HG02678 (cell line): ENCODE measurements at regions not wholly inside any gene's neighbourhood (a gene's known extent, or its start where the extent isn't known, plus 50 kb on each side); places are given as distances from the start of the nearest gene placed in this dataset.

ENCODE experiments used
- ATAC-seq: cut with Tn5 transposase; IDR thresholded peaks from one replicate; pipeline ENCODE4 v1.9.1; 2021; ENCODE audit warnings: mild to moderate bottlenecking, moderate library complexity; ENCODE audit not compliant: unreplicated experiment

DNA sequence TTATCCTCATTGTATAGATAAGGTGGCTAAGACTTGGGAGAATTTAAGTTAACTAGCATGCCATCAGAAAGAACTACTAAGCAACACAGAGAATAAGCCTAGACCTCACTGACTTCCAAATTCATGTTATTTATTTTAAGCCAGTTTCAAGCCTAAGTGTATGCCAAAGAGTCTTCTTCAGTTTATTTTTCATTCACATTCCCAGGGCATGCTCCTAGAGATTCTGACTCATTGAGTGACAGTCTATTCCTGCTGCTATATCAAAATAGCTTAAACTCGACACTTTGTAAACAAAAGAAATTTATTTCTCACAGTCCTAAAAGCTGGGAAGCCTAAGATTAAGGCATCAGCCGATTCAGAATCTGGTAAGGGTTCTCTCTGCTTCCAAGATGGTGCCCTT lies 467.1 kb downstream of the MBD2 start:
- no peak for ATAC-seq

DNA sequence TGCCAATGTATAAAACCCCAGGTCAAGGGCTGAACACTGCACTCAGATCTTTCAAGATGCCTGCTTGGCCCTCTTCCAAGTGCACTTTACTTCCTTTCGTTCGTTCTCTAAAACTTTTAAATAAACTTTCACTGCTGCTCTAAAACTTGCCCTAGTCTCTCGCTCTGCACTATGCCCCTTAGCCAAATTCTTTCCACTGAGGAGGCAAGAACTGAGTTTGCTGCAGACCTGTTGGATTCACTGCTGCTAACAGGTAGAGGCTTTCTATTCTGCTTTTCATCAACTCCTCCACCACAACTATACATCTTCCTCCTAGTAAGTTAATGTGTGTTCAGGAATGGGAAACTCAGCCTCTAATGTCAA lies 467.9 kb downstream of the MBD2 start:
- ATAC-seq: no peak

DNA sequence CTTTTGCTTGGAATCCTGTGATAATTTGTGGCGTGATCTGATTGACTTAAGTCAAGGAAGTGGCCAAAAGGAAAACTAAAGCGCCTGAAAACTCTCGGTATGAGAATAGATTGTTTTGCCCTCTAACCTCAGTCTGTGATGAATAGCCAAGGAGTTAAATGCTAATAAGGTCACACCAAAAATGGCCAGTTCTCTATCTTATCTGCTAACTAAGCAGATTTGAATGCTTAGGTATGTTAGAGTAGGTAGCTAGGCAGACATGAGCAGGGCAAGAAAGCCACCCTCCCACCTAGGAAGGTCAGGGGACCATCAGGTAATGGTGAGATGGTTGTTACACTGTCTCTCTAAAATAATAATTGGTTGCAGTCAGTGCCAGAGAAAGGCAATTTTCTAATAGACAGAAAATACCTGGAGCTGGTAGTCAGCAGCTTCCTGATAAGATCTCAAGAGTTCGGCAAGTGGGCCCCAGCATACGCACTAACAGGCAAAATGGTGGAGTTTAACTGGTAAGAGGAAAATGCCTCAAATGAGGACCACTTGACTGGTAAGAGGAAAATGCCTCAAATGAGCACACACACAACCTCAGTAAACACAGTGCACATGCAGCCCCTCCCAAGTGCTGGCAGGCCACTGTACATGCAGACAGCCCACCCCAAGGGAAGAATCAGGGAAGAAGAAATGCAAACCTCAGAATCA lies 468.4 kb downstream of the MBD2 start:
- ATAC-seq: no peak

DNA sequence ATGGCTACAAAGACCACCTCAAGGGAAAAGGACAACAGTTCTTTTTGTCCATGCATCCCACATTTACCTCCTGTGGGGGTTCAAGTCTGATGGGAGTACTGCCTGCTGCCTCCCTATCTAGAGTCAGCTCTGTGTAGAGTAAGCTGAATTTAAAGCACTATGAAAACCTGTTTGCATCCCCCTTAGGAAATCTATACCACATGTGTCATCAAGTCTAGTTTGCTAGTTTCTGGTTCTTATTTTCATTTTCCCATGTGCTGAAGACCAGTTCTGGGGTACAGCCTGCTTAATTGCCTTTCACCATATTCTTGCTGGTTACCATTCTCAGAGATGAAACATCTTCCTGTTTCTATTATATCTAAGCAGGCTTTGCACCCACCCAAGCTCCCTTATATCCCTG lies 470.3 kb downstream of the MBD2 start:
- ATAC-seq: no peak

DNA sequence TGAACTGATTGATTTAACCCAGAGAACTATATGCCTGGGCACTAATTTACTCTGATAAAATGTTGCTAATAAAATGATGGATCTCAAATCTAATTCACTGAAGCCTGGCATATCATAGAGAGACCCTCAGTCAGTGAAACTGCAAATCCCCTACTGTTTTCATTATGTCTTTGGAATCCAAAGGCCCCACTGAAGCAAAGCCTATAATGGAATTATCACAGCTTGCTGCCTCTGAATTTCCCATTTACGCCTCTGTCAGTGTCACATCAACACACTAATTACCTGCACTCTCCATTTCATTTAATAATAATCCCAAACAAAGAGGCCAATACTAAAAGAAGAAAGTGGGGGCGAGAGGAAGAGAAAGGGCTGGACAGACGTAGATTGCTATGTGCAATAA lies 470.9 kb downstream of the MBD2 start:
- no peak for ATAC-seq

DNA sequence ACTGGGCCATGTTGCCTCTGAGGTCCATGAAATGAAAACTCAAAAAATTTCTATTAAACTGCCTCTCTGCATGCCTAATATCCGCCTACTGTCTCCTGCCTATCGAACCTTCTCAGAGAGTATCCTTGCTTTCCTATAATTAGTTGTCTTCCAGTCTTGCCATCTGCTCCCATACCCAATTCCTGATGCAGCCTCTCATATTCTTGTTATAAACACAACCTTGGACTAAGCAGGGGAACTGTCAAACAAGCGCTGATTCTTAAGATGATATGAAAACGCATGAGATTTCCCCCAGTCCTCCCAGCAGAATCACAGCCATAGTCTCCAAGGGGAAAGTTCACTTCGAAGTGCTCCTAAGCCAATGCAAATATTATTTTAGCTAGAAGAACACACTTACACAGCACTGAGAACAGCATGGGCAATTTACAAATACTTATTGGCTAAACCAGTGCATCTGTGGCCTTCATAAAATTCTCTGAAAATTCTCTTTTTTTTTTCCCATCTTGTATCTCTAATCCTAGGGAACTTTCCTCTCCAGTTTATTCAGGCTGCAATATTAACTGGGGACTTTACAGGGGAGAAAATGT lies 471.6 kb downstream of the MBD2 start:
- ATAC-seq: no peak

DNA sequence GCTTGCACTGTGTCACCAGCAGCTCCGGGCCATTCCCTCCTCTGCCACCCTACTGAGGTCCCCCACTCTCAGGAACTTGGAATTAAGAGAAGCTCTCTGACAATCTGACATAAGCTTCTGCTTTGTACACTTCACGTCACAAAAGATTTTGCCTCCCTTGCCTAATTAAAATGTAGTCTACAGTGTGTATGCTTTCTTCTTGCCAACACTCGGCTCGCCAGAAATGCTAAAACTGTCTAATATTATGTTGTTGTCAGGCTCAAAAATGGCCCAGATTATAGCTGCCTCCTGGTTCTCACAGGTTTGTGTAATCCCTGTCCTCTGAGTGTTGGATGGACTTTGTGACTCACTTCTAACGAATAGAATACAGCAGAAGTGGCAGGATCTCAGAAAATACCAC lies 474.7 kb downstream of the MBD2 start:
- ATAC-seq: no peak

DNA sequence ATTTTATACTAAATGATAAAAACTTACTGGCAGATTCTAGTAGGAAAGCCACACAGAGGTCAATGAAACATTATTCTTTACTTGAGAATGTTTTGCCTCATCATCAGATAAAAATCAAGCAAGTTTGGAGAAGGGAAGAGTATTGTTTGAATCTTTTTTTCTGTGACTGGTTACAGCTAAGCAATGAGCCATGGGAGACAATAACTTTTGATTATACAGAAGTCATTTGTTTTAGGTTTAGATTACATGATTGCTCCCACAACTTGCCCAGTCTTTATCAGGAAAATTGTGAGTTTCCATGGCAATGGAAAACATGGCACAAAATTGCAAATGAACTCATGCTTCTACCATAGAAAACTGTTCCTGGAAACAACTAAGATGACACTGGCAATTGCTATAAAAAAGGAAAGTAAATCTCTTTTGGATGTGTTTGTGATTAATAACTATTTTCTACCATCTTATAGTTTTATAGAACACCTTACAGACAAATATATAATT lies 476.8 kb downstream of the MBD2 start:
- no peak for ATAC-seq

DNA sequence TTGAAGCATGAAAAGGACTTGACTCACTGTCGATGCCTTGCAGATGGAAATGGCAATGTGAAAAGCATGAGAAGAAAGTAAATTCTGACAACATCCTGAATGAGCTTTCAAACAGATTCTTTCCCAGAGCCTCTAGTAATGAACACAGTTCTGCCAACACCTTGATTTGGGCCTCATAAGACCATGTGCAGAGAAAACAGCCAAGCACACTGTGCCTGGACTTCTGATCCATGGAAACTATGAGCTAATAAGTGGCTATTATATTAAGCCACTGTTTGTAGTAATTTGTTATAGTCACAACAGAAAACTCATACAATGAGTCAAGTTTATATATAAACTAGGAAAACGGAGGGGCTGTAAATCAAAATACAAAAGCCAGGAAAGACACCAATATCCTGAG lies 477.3 kb downstream of the MBD2 start:
- ATAC-seq: no peak

DNA sequence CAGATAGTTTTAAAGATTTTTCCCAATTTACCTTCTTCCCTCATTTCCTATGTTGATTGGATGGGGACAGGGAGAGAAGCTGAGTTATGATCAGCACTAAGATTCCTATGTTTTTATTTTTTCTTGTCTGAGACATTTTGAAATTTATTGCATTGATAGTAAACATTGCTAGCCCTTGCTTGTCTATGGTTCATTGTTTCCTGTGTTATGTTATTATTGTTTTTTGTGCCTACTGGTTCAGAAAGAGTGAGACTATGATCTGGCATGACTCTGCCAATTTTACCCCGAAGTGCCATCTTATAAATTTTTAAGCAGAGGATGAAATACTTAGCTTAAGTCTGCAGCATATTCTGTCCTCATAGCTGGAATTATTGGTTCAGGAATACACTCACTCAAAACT lies 478.5 kb downstream of the MBD2 start:
- no peak for ATAC-seq

DNA sequence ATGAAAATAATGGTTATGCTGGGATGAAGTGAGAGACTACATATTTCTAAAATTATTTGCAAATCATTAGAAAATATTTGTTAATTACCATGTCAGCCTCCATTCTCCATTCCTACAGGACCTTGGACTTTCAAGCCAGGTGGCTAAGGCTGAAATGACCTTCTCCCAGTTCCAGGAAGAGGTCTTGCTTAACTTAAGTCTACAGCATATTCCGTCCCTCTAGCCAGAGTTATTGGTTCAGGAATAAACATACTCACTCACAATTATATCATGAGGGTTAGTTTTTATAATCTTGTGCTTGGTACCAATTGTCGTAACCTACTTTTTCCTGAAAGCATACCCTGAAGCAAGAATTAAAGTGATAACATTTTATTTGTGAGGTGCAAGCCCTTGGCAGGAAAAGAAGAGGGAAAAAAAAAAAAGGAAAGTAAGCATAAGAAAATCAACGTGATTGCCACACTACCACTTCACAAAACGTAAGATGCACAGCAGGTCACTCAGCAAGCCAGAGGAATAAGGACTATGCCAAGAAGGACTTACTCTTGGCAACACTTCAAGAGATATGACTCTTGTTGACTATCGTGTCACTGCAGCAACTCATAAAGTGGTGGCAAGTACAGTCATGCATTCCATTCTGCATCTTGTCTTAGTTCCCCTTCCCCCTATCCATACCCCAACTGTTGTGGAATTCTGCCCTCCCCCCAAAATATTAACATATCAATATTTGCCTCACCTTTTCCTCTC lies 479.1 kb downstream of the MBD2 start:
- ATAC-seq: no peak

DNA sequence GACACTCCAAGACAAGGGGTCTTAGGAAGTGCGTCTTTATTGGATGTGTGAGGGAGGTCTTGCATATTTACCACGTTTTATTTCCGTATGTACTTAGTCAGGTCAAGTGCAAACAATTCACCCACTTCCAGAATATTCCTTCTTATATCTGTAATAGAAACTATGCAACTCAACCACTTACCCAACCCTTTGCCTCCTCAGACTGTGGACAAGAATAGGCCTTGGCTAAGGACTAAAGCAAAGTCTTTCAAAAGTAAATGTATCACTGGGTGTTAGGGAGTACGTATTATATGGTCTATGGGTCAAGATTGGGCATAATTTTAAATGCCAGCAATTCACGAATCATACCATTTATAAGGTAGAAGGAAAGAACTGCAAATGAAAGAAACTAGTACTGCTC lies 484.8 kb downstream of the MBD2 start:
- ATAC-seq: no peak

DNA sequence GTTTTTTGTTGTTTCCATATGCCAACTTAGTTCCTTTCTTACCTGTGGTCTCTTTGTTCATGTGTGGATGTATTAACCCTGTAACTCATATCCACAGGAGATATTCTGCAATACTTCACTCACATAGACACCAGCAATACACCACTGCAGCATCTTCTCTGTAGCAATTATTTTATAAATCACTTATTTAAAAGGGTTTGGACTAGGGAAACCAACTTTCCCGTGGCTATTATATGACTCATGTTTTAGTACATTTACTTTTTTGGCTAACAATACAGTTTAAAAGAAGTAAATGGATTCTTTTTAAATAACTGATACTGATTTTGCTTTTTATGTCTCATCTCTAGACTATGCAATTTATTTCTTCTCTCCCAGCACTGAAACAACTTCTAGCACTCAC lies 488.9 kb downstream of the MBD2 start:
- no peak for ATAC-seq

DNA sequence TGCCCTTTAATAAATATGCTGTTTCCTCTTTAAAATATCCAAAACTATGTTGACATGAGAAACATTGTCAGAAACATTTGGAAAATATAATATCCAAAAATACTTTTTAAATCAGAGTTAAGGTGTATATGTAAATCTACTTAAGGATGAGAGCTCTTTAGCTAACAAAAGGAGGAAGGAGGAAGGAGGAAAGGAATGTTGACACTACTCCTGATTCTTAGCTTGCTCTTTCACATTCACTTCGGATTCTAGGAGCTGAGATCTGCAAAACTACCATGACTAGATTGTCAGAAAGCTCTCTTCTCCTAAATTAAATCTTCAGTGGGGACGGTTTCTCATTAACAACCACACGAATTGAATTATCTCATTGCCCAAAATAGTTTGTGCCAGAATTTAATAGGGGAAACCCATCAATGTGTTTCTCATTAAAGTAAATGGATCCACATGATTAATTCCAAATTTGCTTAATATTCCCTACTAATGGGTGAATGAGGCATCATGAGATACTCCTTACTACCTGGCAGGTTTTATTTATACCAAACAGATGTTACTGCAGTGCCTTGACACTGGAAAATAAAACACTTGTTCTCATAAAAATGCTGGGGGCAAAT lies 509.1 kb downstream of the MBD2 start:
- no peak for ATAC-seq

DNA sequence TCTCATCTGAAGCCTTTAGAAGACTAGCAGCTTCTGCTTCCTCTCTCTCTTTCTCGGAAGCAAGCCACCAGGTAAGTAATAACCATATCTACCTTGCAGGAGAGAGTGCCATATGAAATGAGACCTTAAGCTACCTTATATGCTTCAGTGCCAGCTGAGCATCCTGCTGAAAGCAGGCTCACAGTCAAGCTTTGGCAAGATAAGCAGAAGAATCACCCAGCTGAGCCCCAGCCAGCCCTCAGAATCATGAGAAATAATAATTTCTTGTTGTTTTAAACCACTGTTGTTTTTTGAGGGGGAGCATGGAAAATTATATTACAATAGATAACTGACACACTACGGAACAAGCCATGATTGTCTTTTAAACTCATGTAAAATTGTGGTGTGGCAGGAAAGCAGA lies 514.4 kb downstream of the MBD2 start:
- ATAC-seq: no peak

DNA sequence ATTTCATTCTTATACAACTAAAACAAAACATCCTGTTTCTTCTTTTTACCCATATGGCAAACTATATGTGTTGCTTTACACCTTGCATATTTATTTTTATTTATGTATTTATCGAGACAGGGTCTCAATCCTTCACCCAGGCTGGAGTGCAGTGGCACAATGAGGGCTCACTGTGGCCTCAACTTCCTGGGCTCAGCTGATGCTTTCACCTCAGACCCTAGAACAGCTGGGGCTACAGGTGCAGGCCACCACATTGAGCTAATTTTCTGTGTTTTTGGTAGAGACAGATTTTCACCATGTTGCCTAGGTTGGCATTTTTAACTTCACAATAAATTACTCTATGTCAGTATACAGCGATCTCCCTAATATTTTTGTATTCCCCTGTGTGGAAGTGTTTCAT lies 522.0 kb downstream of the MBD2 start:
- no peak for ATAC-seq

DNA sequence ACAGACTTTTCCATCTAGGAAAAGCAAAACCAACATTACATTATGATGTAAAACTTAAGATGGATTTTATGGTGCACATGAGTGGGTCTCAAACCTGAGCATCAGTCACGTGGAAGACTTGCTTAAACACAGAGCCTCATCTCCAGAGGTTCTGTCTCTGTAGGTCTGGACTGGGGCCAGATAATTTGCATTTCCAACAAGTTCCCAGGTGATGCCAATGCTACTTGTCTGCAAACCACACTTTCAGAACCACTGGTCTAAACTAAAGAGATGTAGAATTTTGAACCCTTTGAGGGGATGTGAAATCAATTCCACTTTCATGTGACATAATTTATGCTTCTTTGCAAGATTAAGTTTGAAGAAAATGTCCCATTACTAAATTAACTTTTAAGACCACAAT lies 522.8 kb downstream of the MBD2 start:
- no peak for ATAC-seq

DNA sequence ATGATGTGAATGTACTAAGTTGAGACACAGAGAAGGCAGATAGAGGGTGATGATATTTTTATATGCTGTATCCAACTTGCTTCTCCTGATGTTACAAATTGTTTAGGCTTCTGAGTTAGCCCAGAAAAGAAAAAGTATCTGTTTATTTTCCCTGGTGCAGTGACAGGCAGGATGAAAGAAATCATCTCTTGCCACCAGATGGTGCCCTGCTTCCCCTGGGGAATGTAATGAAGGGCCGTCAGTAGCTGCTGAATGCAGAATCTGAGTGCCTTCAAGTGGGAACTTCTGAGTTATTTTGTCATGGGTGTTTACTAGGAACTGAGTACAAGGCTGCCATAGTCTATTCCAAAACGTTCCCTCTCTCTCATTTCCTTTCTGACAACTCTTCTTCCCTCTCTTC lies 525.6 kb downstream of the MBD2 start:
- no peak for ATAC-seq

DNA sequence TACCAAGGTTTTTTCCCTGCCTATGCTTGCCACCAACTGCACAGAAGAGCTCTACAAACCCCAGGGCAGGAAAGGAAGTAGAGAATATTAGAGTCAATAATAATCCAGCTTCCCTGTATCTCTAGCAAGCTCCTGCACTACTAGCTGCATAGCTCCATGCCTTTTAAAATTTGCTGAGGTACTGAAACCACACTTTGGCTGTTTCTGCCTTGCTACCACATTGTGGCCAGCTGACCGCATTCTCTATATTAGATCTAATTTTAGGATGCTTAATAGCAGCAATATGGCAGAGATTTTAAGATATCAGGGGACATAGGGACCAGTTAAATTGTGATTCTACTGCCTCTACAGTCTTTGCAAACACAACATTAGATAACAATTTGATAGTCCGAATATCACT lies 534.6 kb downstream of the MBD2 start:
- no peak for ATAC-seq

DNA sequence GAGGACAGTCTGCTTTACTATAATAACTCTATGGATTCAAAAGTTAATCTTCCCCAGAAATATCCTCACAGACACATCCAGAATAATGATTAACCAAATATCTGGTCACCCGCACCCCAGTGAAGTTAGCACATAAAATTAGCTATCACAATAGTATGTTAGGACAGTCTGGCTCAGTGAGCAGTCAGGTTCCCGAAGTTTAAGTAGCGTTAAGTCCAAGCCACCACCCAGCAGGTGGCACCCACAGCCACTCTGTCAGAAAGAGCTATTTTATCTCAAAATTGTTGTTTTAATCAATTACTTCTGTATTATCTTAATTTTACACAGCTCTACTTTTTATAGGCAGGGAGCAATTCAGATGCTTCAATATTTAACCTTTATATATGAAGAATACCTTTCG lies 537.5 kb downstream of the MBD2 start:
- ATAC-seq: no peak

DNA sequence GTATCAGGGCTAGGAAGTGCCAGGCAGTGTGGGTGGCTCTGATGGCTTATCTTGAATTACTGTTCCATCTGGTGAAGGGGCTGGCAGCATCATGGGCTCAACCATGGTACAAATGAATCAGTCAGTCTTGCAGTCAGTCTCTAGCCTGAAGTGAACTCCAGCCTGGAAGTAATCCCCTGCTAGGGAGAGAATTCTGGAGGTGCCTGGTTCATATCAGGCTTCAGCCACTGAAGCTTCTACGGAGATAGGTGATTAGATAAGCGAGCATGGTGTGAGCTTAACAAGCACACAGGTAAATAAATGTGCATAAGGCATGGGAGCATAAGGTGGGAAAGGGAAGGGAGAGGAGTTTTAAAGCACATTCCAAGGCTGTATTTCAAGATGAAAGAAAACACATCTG lies 541.7 kb downstream of the MBD2 start:
- ATAC-seq: no peak

DNA sequence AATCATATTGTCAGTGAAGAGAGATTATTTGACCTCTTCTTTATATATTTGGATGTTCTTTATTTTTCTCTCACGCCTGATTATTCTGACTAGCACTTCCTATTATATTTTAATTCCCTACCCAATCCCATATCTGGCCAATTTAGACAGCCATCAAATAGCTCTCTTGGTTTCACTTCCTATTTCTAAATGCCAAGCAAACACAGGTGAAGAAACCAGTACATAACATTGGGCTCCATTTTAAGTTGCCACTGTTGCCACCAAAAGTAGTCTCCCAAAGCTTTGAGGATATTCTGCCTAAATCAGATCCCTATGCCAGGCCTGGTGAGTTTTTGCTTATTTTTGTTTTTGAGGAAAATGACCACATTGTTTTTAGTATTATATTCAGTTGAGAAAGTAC lies 547.0 kb downstream of the MBD2 start:
- no peak for ATAC-seq
